Neural progenitor cell (in vitro differentiated cells): ENCODE measurements at regions not wholly inside any gene's neighbourhood (a gene's known extent, or its start where the extent isn't known, plus 50 kb on each side); places are given as distances from the start of the nearest gene placed in this dataset.

Source experiments
- CTCF ChIP-seq: fragments of 200-600 bp; sonication (generic); IDR thresholded peaks from 2 replicates; pipeline ENCODE4 v1.5.1; 2017; ENCODE audit warnings: antibody characterized with exemption, mild to moderate bottlenecking
- EZH2 ChIP-seq: fragments of 200-600 bp; sonication (generic); IDR thresholded peaks from 2 replicates; pipeline ENCODE4 v1.6.1; 2017; ENCODE audit warnings: antibody characterized with exemption, mild to moderate bottlenecking, moderate library complexity
- EZH2phosphoT487 ChIP-seq: fragments of 200-600 bp; sonication (generic); IDR thresholded peaks from 2 replicates; pipeline ENCODE4 v1.6.1; 2017; ENCODE audit warnings: antibody characterized with exemption

- no peak for TF ChIP-seq EZH2
- no peak for TF ChIP-seq CTCF
- TF ChIP-seq EZH2phosphoT487: no peak
These were observed 135.8 kb downstream of the SYF2 start for GRCh38 chr1:25096307-25097150.
